HepG2 (cell line): ENCODE measurements at regions not wholly inside any gene's neighbourhood (a gene's known extent, or its start where the extent isn't known, plus 50 kb on each side); places are given as distances from the start of the nearest gene placed in this dataset.

Experiments
- ATF3 ChIP-seq: sonication (generic); formaldehyde crosslinking; IDR thresholded peaks from 2 replicates; pipeline ENCODE4 v1.4.0; 2020; ENCODE audit warnings: missing genetic modification reagents
- CCAR2 ChIP-seq: fragments of 200-400 bp; formaldehyde crosslinking; optimal IDR thresholded peaks from 2 replicates; pipeline ENCODE3; 2018; ENCODE audit warnings: low read depth, mild to moderate bottlenecking, low read length, moderate library complexity
- CTCF ChIP-seq: sonication (generic); formaldehyde crosslinking; IDR thresholded peaks from 2 replicates; pipeline ENCODE4 v1.5.0; 2020; ENCODE audit warnings: mild to moderate bottlenecking, missing genetic modification reagents, moderate library complexity
- HNRNPL ChIP-seq: fragments of 200-400 bp; formaldehyde crosslinking; IDR thresholded peaks from 2 replicates; pipeline ENCODE4 v1.6.1; 2017; ENCODE audit warnings: mild to moderate bottlenecking, low read depth, low read length
- RARA ChIP-seq: IDR thresholded peaks from 2 replicates; pipeline ENCODE4 v1.6.1; 2016; ENCODE audit warnings: missing genetic modification reagents, missing compliant biosample characterization
- SPEN ChIP-seq: sonication (generic); formaldehyde crosslinking; IDR thresholded peaks from 2 replicates; pipeline ENCODE4 v1.5.1; 2020; ENCODE audit warnings: low read depth, mild to moderate bottlenecking, missing genetic modification reagents
- STAG1 ChIP-seq: sonication (generic); formaldehyde crosslinking; IDR thresholded peaks from 2 replicates; pipeline ENCODE4 v1.4.0; 2020; ENCODE audit warnings: missing genetic modification reagents
- TCF7L2 ChIP-seq: IDR thresholded peaks from 2 replicates; pipeline ENCODE4 v1.6.1; 2011; ENCODE audit warnings: mild to moderate bottlenecking, low read depth, low read length, moderate library complexity

GRCh38 chr17:51425773-51426172 is 165.4 kb downstream of the UTP18 start:
- TF ChIP-seq CTCF (CRISPR knock-in tag) (no peak), TCF7L2 (no peak), CCAR2 (no peak), HNRNPL (no peak), RARA (CRISPR knock-in tag) (no peak), STAG1 (CRISPR knock-in tag) (no peak), ATF3 (no peak), SPEN (CRISPR knock-in tag) (no peak)
